GM21423 (cell line): ENCODE measurements at regions not wholly inside any gene's neighbourhood (a gene's known extent, or its start where the extent isn't known, plus 50 kb on each side); places are given as distances from the start of the nearest gene placed in this dataset.

Source experiments
- ATAC-seq: cut with Tn5 transposase; IDR thresholded peaks from one replicate; pipeline ENCODE4 v1.9.1; 2021; ENCODE audit warnings: mild to moderate bottlenecking, moderate library complexity; ENCODE audit not compliant: unreplicated experiment

- ATAC-seq, result no peak
Observed at GRCh38 chr2:19725392-19725791, 176.4 kb downstream of the TTC32 start.

- no peak for ATAC-seq
Observed at GRCh38 chr2:19723021-19723420, 178.8 kb downstream of the TTC32 start.

- ATAC-seq, result no peak
Observed at GRCh38 chr2:19722531-19722971, 179.2 kb downstream of the TTC32 start.

- no peak for ATAC-seq
Observed at GRCh38 chr2:19720306-19720705, 181.5 kb downstream of the TTC32 start.

- no peak for ATAC-seq
Observed at GRCh38 chr2:19719540-19719939, 182.2 kb downstream of the TTC32 start.

GRCh38 chr2:19717446-19717845 is 184.3 kb downstream of the TTC32 start:
- no peak for ATAC-seq

GRCh38 chr2:19714926-19715325 is 186.9 kb downstream of the TTC32 start:
- ATAC-seq, result no peak

GRCh38 chr2:19712850-19713249 is 188.9 kb downstream of the TTC32 start:
- no peak for ATAC-seq

GRCh38 chr2:19711470-19712372 is 190.1 kb downstream of the TTC32 start:
- no peak for ATAC-seq

GRCh38 chr2:19710230-19710629 is 191.6 kb downstream of the TTC32 start:
- ATAC-seq, result no peak

GRCh38 chr2:19709553-19709952 is 192.2 kb downstream of the TTC32 start:
- no peak for ATAC-seq

- ATAC-seq, result no peak
Observed at GRCh38 chr2:19708776-19709175, 193.0 kb downstream of the TTC32 start.

- ATAC-seq, result no peak
Observed at GRCh38 chr2:19706332-19706731, 195.5 kb downstream of the TTC32 start.

- ATAC-seq, result no peak
Observed at GRCh38 chr2:19702267-19702666, 199.5 kb downstream of the TTC32 start.

GRCh38 chr2:19700861-19701585 is 200.8 kb downstream of the TTC32 start:
- ATAC-seq, result no peak

- ATAC-seq, result no peak
Observed at GRCh38 chr2:19697131-19697530, 204.7 kb downstream of the TTC32 start.

GRCh38 chr2:19695706-19696105 is 206.1 kb downstream of the TTC32 start:
- no peak for ATAC-seq

GRCh38 chr2:19691892-19692291 is 209.9 kb downstream of the TTC32 start:
- no peak for ATAC-seq

- ATAC-seq, result no peak
Observed at GRCh38 chr2:19690429-19690828, 211.4 kb downstream of the TTC32 start.

GRCh38 chr2:19689646-19690168 is 212.1 kb downstream of the TTC32 start:
- no peak for ATAC-seq

GRCh38 chr2:19688059-19688458 is 213.7 kb downstream of the TTC32 start:
- no peak for ATAC-seq
